Parathyroid adenoma (tissue), 2 donors: ENCODE measurements at regions not wholly inside any gene's neighbourhood (a gene's known extent, or its start where the extent isn't known, plus 50 kb on each side); places are given as distances from the start of the nearest gene placed in this dataset.

ENCODE experiments used
- H2AFZ ChIP-seq: fragments of 300-600 bp; sonication (generic); one replicate; pipeline ENCODE4 v1.7.0; 2017; ENCODE audit warnings: antibody characterized with exemption, mild to moderate bottlenecking
- H3K27ac ChIP-seq: fragments of 300-600 bp; sonication (generic); one replicate; pipeline ENCODE4 v1.7.0; 2017
- H3K27me3 ChIP-seq: fragments of 300-600 bp; sonication (generic); one replicate; pipeline ENCODE4 v1.7.0; 2017; ENCODE audit warnings: low read length; ENCODE audit not compliant: control insufficient read depth, insufficient read depth
- H3K36me3 ChIP-seq: fragments of 300-600 bp; sonication (generic); one replicate; pipeline ENCODE4 v1.7.0; 2017; ENCODE audit warnings: low read length; ENCODE audit not compliant: control insufficient read depth, insufficient read depth
- H3K4me1 ChIP-seq: fragments of 300-600 bp; sonication (generic); one replicate; pipeline ENCODE4 v1.7.0; 2017; ENCODE audit warnings: control low read depth
- H3K4me2 ChIP-seq: fragments of 300-600 bp; sonication (generic); one replicate; pipeline ENCODE4 v1.7.0; 2017; ENCODE audit warnings: low read length
- H3K4me3 ChIP-seq: fragments of 300-600 bp; sonication (generic); one replicate; pipeline ENCODE4 v1.7.0; 2017; ENCODE audit warnings: low read depth, low read length
- H3K79me2 ChIP-seq: fragments of 300-600 bp; sonication (generic); one replicate; pipeline ENCODE4 v1.7.0; 2017; ENCODE audit warnings: control low read depth
- H3K9ac ChIP-seq: fragments of 300-600 bp; sonication (generic); one replicate; pipeline ENCODE4 v1.7.0; 2017; ENCODE audit warnings: mild to moderate bottlenecking
- H3K9me3 ChIP-seq: fragments of 300-600 bp; sonication (generic); one replicate; pipeline ENCODE4 v1.7.0; 2017; ENCODE audit warnings: low read length; ENCODE audit not compliant: control insufficient read depth
- TF ChIP-seq, protein P1 (sequence below): fragments of 300-600 bp; sonication (generic); IDR thresholded peaks from one replicate; pipeline ENCODE4 v1.7.0; 2017; ENCODE audit warnings: antibody characterized with exemption, mild to moderate bottlenecking
- donor health status: primary hyperparathyroidism.

DNA sequence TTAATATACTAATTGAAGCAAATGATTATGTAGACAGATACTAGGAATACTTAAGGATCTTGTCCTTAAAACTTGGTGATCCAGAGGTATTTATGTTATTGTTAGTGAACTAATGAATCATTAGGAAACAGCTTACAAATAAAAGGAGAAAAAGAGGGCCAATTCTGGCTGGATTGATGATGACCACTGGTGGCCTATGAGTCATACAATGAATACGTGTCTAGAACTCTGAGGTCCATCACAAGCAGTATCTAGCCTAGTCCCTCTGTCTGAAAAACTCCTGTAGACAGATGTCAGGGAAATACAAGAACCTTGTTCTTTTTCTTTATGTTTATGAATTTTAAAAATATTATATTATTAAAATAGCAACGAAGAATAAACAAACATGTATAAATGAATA, 51.7 kb upstream of the RTL1 start:
- Histone ChIP-seq H2AFZ (no peak overlapping the region), H3K4me3 (no peak overlapping the region), H3K36me3 (no peaks in the 10 kb centered on the region), H3K79me2 (no peaks in the 10 kb centered on the region), H3K27me3 (no peaks in the 10 kb centered on the region), H3K4me2 (no peak overlapping the region), H3K9me3 (no peaks in the 10 kb centered on the region), H3K9ac (no peak overlapping the region), H3K4me1 (no peaks in the 10 kb centered on the region), H3K27ac (no peak overlapping the region)
- TF ChIP-seq, protein P1, sequence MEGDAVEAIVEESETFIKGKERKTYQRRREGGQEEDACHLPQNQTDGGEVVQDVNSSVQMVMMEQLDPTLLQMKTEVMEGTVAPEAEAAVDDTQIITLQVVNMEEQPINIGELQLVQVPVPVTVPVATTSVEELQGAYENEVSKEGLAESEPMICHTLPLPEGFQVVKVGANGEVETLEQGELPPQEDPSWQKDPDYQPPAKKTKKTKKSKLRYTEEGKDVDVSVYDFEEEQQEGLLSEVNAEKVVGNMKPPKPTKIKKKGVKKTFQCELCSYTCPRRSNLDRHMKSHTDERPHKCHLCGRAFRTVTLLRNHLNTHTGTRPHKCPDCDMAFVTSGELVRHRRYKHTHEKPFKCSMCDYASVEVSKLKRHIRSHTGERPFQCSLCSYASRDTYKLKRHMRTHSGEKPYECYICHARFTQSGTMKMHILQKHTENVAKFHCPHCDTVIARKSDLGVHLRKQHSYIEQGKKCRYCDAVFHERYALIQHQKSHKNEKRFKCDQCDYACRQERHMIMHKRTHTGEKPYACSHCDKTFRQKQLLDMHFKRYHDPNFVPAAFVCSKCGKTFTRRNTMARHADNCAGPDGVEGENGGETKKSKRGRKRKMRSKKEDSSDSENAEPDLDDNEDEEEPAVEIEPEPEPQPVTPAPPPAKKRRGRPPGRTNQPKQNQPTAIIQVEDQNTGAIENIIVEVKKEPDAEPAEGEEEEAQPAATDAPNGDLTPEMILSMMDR: no peak

- Histone ChIP-seq H3K27ac (no peak overlapping the region), H3K4me1 (no peaks in the 10 kb centered on the region), H3K4me3 (no peak overlapping the region), H3K27me3 (no peaks in the 10 kb centered on the region), H2AFZ (no peak overlapping the region), H3K36me3 (no peaks in the 10 kb centered on the region), H3K9me3 (no peaks in the 10 kb centered on the region), H3K9ac (no peak overlapping the region), H3K79me2 (no peaks in the 10 kb centered on the region), H3K4me2 (no peak overlapping the region)
- TF ChIP-seq, protein P1: no peak
Measured at GRCh38 chr14:100962494-100962893, 59.0 kb upstream of the RTL1 start.

GRCh38 chr14:100965296-100965695, 61.8 kb upstream of the RTL1 start:
- Histone ChIP-seq H3K27ac (no peak overlapping the region), H3K4me3 (no peak overlapping the region), H2AFZ (no peak overlapping the region), H3K4me2 (no peak overlapping the region), H3K79me2 (no peaks in the 10 kb centered on the region), H3K4me1 (no peaks in the 10 kb centered on the region), H3K9me3 (no peaks in the 10 kb centered on the region), H3K27me3 (no peaks in the 10 kb centered on the region), H3K36me3 (no peaks in the 10 kb centered on the region), H3K9ac (no peak overlapping the region)
- TF ChIP-seq, protein P1: no peak

- Histone ChIP-seq H3K9me3 (no peaks in the 10 kb centered on the region), H3K9ac (no peak overlapping the region), H3K36me3 (no peaks in the 10 kb centered on the region), H2AFZ (no peak overlapping the region), H3K27ac (no peak overlapping the region), H3K27me3 (no peaks in the 10 kb centered on the region), H3K4me3 (no peak overlapping the region), H3K79me2 (no peaks in the 10 kb centered on the region), H3K4me1 (no peaks in the 10 kb centered on the region), H3K4me2 (no peak overlapping the region)
- TF ChIP-seq, protein P1: no peak
Measured at GRCh38 chr14:100967178-100967577, 63.7 kb upstream of the RTL1 start.

- no peaks in the 10 kb centered on the region for H3K79me2 ChIP-seq
- H3K36me3 ChIP-seq: no peaks in the 10 kb centered on the region
- no peak overlapping the region for H3K4me3 ChIP-seq
- H3K9me3 ChIP-seq: no peaks in the 10 kb centered on the region
- H3K4me2 ChIP-seq: no peak overlapping the region
- H3K4me1 ChIP-seq: no peaks in the 10 kb centered on the region
- no peaks in the 10 kb centered on the region for H3K27me3 ChIP-seq
- no peak overlapping the region for H3K27ac ChIP-seq
- no peak overlapping the region for H2AFZ ChIP-seq
- TF ChIP-seq, protein P1: no peak
- no peak overlapping the region for H3K9ac ChIP-seq
Measured at GRCh38 chr14:100967930-100968329, 64.4 kb upstream of the RTL1 start.
